Activated CD8-positive, alpha-beta T cell treated with anti-CD3 and anti-CD28 coated beads, Interleukin-2, amount 10 ng/mL, durations not matched to agents 7 days and 5 days (primary cell): ENCODE measurements at regions not wholly inside any gene's neighbourhood (a gene's known extent, or its start where the extent isn't known, plus 50 kb on each side); places are given as distances from the start of the nearest gene placed in this dataset.

Experiments
- ATAC-seq: fragments of 150-1000 bp; cut with Tn5 transposase; one replicate; pipeline ENCODE4 v1.10.0; 2021; ENCODE audit warnings: moderate library complexity
- CTCF ChIA-PET: fragments of 350-600 bp; sonication (Branson Sonifier 250); formaldehyde crosslinking; loops from one replicate; lab custom pipeline; 2021; ENCODE audit warnings: antibody characterized with exemption; lab: Charles Lee
- POLR2A ChIA-PET: fragments of 350-600 bp; sonication (Branson Sonifier 250); formaldehyde crosslinking; loops from one replicate; lab custom pipeline; 2021; ENCODE audit warnings: antibody characterized with exemption; lab: Charles Lee
- DNase-seq: peaks from one replicate; pipeline ENCODE4 v3.0.0-alpha.2; 2020
- H3K27ac Mint-ChIP-seq: one replicate; pipeline ENCODE4 v1.8.0; 2021; ENCODE audit warnings: mild to moderate bottlenecking, mixed read lengths
- H3K27me3 Mint-ChIP-seq: one replicate; pipeline ENCODE4 v1.8.0; 2021; ENCODE audit warnings: low read depth, mixed read lengths
- H3K36me3 Mint-ChIP-seq: one replicate; pipeline ENCODE4 v1.8.0; 2021; ENCODE audit warnings: low read depth, mixed read lengths
- H3K4me1 Mint-ChIP-seq: one replicate; pipeline ENCODE4 v1.8.0; 2021; ENCODE audit warnings: low read depth, mixed read lengths
- H3K4me3 Mint-ChIP-seq: one replicate; pipeline ENCODE4 v1.8.0; 2021; ENCODE audit warnings: mild to moderate bottlenecking, mixed read lengths
- H3K9me3 Mint-ChIP-seq: one replicate; pipeline ENCODE4 v1.8.0; 2022; ENCODE audit warnings: mixed read lengths; ENCODE audit not compliant: insufficient read depth

DNA sequence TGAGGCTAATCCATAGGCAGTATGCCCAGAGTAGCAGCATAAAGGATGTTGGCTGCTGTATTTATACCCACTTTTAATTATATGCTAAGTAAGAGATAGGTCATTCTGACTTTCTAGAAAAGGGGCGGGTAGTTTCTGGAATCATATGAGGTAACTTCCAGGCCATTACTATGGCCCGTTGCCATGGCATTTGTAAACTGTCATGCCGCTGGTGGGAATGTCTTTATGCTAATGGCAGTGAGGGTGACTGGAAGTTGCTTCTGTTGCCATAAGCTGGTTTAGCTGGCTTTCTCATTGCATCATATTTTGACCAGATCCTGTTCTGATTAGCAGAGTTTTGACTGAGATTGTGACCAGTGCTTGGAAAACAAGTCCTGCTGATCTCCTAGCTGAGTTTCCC lies 929.6 kb upstream of the CDH8 start:
- no peak overlapping the region for H3K4me3 Mint-ChIP-seq
- no peaks in the 10 kb centered on the region for H3K36me3 Mint-ChIP-seq
- CTCF ChIA-PET: interaction anchor here (0.6 kb wide), 1 partner anchor 492 kb away, joined by 3 read pairs; no protein-coding TSS in a partner anchor
- no peak overlapping the region for H3K27ac Mint-ChIP-seq
- no peaks in the 10 kb centered on the region for H3K4me1 Mint-ChIP-seq
- H3K27me3 Mint-ChIP-seq: no peaks in the 10 kb centered on the region
- POLR2A ChIA-PET: no interaction called here
- ATAC-seq (no peak), DNase-seq (no peak)
- no peaks in the 10 kb centered on the region for H3K9me3 Mint-ChIP-seq

DNA sequence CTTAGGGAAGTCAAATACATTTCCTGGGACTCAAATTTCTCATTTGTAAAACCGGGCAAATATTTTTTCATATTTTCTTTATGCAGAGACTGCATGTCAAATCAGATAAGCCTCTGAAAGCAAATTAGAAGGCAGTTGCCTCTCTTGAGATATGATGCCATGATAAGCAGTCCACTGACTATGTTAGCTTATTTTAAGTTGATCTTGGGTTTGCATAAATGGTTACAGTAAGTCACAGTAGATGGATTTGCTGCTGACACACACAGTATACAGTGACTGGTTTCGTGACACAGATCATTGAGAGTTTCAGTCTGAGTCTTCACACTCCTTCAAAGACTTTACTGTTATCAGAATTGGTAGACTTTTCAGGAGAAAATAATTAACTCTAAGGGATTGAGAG lies 927.6 kb upstream of the CDH8 start:
- Mint-ChIP-seq H3K4me3 (no peak overlapping the region), H3K36me3 (no peaks in the 10 kb centered on the region), H3K4me1 (no peaks in the 10 kb centered on the region), H3K9me3 (peaks cover 9% of the 10 kb centered on the region), H3K27me3 (no peaks in the 10 kb centered on the region), H3K27ac (no peak overlapping the region)
- ChIA-PET CTCF (no interaction called here), POLR2A (no interaction called here)
- no peak for ATAC-seq
- no peak for DNase-seq

DNA sequence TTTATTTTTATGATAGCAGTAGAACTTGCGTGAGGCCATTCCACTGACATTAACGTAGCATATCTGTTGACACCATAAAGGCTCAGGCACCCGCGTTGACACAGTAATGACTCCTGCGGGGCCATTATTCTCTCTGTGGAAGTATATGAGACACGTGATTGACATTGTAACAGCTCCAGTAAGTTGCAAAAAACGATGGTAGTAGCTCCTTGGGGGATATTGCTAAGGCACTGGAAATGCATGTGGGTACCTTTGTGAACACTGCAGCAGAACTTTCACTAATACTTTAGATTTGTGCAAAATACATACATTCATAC lies 918.8 kb upstream of the CDH8 start:
- no peaks in the 10 kb centered on the region for H3K4me1 Mint-ChIP-seq
- no peak overlapping the region for H3K27ac Mint-ChIP-seq
- ATAC-seq (no peak), DNase-seq (no peak)
- peaks cover 34% of the 10 kb centered on the region for H3K9me3 Mint-ChIP-seq
- H3K36me3 Mint-ChIP-seq: no peaks in the 10 kb centered on the region
- CTCF ChIA-PET: no interaction called here
- H3K27me3 Mint-ChIP-seq: no peaks in the 10 kb centered on the region
- POLR2A ChIA-PET: no interaction called here
- H3K4me3 Mint-ChIP-seq: no peak overlapping the region

DNA sequence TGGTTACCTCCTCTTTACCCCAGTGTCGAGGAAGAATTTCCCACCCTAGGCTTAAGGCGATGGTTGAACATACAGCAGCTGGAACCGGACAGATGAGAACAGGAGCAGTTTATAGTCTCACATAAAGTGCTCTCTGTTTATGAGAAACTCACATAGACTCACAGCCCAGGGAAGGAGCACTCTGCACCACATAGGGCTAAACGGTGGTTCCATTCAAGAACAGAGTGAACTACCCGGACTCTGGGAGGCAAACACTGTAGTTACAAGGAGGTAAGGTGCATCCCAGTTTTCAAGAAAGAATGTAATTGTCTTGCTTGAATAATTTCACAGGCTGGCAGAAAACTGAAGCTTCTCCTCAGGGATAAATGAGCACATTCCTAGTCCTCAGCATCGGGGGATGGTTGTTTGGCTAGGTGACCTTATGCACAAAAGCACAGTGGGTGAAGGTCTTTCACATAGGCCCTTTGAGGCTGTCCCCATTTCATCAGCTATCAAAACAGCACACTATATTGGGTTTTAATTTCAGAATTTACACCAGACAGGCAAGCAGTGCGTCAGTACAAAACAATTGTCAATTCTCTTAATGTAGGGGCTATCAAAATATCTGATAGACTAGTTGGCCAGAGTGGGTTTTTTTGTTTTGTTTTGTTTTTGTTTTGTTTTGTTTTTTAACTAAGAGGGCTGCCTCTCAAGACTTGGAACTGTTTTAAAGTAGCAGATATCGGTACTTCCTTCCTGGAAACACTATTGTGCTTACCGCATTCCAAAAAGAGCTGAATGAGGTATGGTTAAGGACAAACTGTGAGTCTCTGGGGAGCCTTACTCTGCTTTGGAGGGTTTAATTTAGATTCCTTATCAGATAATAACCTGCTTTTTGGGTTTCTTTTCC lies 918.1 kb upstream of the CDH8 start:
- Mint-ChIP-seq H3K27ac (no peak overlapping the region), H3K27me3 (no peaks in the 10 kb centered on the region), H3K36me3 (no peaks in the 10 kb centered on the region), H3K4me1 (no peaks in the 10 kb centered on the region), H3K4me3 (no peak overlapping the region), H3K9me3 (peaks cover 31% of the 10 kb centered on the region)
- ATAC-seq (no peak), DNase-seq (no peak)
- POLR2A ChIA-PET: no interaction called here
- CTCF ChIA-PET: no interaction called here

DNA sequence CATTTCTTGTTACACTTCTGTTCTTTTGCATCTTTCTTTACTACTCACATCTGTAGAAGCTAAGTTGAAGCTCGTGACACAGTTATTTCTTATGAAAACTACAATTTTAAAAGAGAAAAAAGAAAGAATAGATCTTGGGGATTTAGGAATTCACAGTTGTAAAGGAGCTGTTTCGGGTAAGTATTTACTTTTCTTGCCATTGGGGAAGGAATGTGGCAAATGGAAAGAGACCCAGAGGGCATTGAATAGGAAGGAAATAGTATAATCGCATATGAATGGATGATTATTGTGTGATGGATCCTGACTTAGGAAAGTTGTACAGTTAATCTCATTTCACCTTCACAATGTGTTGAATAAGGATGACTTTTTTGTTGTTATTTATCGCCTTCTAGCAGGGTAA lies 914.1 kb upstream of the CDH8 start:
- Mint-ChIP-seq H3K27ac (no peak overlapping the region), H3K27me3 (no peaks in the 10 kb centered on the region), H3K4me1 (no peaks in the 10 kb centered on the region), H3K4me3 (no peak overlapping the region), H3K9me3 (peaks cover 39% of the 10 kb centered on the region), H3K36me3 (no peaks in the 10 kb centered on the region)
- DNase-seq (no peak), ATAC-seq (no peak)
- CTCF ChIA-PET: no interaction called here
- POLR2A ChIA-PET: no interaction called here

DNA sequence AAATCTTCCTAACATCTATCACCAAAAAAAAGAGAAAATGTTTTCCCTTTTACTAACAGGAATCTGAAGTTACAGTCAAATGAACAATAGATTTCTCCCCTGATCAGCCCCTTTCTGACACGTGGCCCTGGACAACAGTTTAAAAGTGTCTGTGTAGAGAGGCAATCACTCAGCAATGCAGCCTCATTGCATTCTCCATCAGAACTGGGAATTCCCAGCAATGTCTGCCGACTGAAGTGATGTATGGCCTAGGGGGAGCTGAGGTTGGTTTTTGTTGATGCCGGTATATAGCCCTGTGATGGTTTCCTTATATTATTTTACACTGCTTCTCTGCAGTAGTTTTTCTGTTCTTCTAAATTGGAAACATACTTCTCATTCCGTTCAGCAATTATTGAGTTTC lies 904.3 kb upstream of the CDH8 start:
- Mint-ChIP-seq H3K9me3 (peaks cover 24% of the 10 kb centered on the region), H3K27me3 (no peaks in the 10 kb centered on the region), H3K4me1 (no peaks in the 10 kb centered on the region), H3K4me3 (no peak overlapping the region), H3K27ac (no peak overlapping the region), H3K36me3 (no peaks in the 10 kb centered on the region)
- CTCF ChIA-PET: no interaction called here
- DNase-seq (no peak), ATAC-seq (no peak)
- POLR2A ChIA-PET: no interaction called here

DNA sequence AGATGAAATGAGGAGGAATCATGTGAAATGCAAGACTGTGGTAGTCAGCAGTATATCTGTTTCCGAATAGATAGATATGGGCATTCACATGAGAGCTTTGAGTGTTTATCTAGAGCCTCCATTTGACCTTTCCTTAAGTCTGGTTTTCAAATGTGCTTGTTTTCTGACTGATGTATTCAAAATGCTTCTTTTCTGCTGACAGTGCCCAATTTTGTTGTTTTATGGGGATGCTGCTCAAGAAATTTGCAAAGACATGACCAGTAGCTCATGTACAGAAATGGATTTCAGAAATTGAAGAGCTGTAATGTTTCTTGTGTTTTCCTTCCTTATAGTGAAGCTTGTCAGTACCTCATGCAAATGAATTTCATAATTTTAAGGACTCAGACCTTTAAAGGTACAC lies 903.4 kb upstream of the CDH8 start:
- ChIA-PET POLR2A (no interaction called here), CTCF (no interaction called here)
- no peak overlapping the region for H3K27ac Mint-ChIP-seq
- peaks cover 18% of the 10 kb centered on the region for H3K9me3 Mint-ChIP-seq
- H3K4me3 Mint-ChIP-seq: no peak overlapping the region
- no peaks in the 10 kb centered on the region for H3K36me3 Mint-ChIP-seq
- H3K27me3 Mint-ChIP-seq: no peaks in the 10 kb centered on the region
- no peak for ATAC-seq
- no peak for DNase-seq
- no peaks in the 10 kb centered on the region for H3K4me1 Mint-ChIP-seq

DNA sequence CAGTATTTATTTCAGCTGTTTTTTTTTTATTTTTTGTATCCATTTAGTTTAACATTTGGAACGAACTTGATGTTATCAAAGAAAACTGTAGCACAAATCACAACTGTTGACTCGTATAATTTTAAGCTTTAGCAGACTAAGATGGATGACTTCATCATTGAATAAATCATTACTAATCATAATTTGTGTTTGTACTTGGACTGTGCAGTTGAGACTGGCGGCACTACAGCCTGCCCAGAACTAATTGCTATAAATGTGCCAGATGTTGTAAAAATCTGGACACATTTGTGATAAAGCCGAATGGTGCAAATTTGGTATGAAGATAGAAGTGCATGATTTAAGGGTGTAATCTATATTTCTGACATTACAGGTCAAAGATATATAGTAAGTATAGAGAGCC lies 897.7 kb upstream of the CDH8 start:
- no peak overlapping the region for H3K27ac Mint-ChIP-seq
- H3K4me3 Mint-ChIP-seq: no peak overlapping the region
- no peaks in the 10 kb centered on the region for H3K4me1 Mint-ChIP-seq
- CTCF ChIA-PET: no interaction called here
- H3K27me3 Mint-ChIP-seq: no peaks in the 10 kb centered on the region
- ATAC-seq: no peak
- no peak for DNase-seq
- POLR2A ChIA-PET: no interaction called here
- no peaks in the 10 kb centered on the region for H3K36me3 Mint-ChIP-seq
- H3K9me3 Mint-ChIP-seq: peaks cover 19% of the 10 kb centered on the region

DNA sequence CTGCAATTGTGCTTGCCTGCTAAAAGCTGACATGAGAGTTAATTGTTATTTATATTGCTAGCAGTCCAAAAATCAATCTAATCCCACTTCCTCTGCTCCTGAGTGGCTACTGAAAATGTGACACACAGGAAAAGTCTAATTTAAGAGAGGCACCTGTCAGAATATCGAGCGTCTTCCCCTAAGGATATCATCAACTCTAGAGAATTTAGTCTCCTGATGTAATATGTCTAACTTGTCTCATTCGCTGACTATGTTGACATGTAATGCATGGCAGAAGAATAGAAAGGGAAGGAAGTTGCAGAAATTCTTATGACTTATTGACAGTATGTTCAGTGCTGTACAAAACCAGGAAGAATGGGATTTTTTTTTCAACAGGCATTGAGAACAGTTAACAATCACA lies 893.4 kb upstream of the CDH8 start:
- H3K36me3 Mint-ChIP-seq: no peaks in the 10 kb centered on the region
- H3K9me3 Mint-ChIP-seq: peaks cover 21% of the 10 kb centered on the region
- H3K27me3 Mint-ChIP-seq: no peaks in the 10 kb centered on the region
- no peaks in the 10 kb centered on the region for H3K4me1 Mint-ChIP-seq
- no peak overlapping the region for H3K27ac Mint-ChIP-seq
- no peak overlapping the region for H3K4me3 Mint-ChIP-seq
- ATAC-seq (no peak), DNase-seq (no peak)
- CTCF ChIA-PET: no interaction called here
- POLR2A ChIA-PET: no interaction called here

DNA sequence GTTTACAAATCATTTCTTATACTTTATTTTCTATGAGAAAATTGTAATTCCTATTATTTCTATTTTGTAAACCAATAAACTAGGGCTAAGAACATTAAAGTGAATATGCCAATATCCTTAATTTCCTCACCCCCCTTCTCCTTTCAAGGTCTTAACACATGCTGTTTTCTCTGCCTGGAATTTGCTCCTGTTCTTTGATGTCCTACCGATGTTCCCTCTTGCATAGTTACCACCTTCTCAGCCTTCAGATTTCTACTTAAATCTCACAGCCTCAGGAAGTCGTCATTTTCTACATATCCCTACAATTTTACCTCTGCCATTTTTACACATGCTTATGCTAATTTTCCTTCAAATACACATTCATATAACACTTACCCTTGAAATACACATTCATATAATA lies 890.9 kb upstream of the CDH8 start:
- no peak overlapping the region for H3K4me3 Mint-ChIP-seq
- ChIA-PET CTCF (no interaction called here), POLR2A (no interaction called here)
- peaks cover 18% of the 10 kb centered on the region for H3K9me3 Mint-ChIP-seq
- no peak overlapping the region for H3K27ac Mint-ChIP-seq
- ATAC-seq: no peak
- no peaks in the 10 kb centered on the region for H3K4me1 Mint-ChIP-seq
- no peaks in the 10 kb centered on the region for H3K27me3 Mint-ChIP-seq
- DNase-seq: no peak
- no peaks in the 10 kb centered on the region for H3K36me3 Mint-ChIP-seq

DNA sequence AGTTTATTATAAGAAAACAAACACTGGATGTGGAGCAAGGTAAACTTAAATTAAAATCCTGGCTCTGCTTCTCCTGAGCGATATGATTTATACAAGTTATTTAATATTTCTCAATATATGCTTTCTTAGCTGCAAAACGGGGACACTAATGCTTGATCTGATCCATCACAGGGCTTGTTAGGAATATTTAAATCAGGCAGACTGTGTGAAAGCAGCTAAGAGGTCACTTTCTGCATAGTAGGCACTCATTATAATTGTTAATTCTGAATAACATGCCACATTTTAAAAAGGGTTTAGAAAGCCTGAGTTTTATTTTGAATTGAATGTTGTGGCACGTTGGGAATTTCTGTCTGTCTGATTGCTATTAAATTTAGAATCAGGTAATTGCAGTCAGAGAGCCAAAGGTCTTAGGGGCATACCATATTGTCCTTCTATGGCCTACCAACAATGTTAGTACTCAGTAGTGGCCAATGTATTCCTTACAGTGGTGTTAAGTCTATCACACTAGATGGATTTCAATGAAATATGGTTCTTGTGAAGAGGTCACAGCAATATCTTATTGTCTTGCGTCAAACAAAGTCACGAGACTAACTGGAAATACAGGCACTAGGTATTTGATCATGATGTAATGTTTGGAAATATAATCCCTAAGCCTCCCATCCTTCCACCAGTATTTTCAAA lies 890.0 kb upstream of the CDH8 start:
- no peak overlapping the region for H3K27ac Mint-ChIP-seq
- no peaks in the 10 kb centered on the region for H3K27me3 Mint-ChIP-seq
- peaks cover 18% of the 10 kb centered on the region for H3K9me3 Mint-ChIP-seq
- DNase-seq (no peak), ATAC-seq (no peak)
- no peaks in the 10 kb centered on the region for H3K36me3 Mint-ChIP-seq
- no peak overlapping the region for H3K4me3 Mint-ChIP-seq
- H3K4me1 Mint-ChIP-seq: no peaks in the 10 kb centered on the region
- POLR2A ChIA-PET: no interaction called here
- CTCF ChIA-PET: no interaction called here

DNA sequence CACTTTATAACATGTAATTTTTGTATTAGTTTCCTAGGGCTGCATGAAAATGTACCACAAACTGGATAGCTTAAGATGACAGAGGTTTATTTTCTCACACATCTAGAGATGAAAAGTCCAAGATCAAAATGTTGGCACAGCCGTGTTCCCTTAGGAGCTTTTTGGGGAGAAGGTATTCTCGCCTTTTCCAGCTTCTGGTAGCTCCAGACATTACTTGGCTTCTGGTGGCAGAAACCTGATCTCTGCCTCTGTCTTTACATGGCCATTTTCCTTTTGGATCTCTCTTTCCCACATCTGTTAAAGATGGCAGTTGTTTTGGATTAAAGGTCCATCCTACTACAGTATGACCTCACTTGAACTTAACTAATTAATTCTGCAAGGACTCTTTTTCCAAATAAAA lies 885.7 kb upstream of the CDH8 start:
- POLR2A ChIA-PET: no interaction called here
- Mint-ChIP-seq H3K9me3 (peaks cover 11% of the 10 kb centered on the region), H3K4me3 (no peak overlapping the region), H3K27ac (no peak overlapping the region), H3K4me1 (no peaks in the 10 kb centered on the region), H3K36me3 (no peaks in the 10 kb centered on the region), H3K27me3 (no peaks in the 10 kb centered on the region)
- ATAC-seq: no peak
- CTCF ChIA-PET: no interaction called here
- DNase-seq: no peak
